HTR-8/SVneo (cell line): ENCODE measurements at regions not wholly inside any gene's neighbourhood (a gene's known extent, or its start where the extent isn't known, plus 50 kb on each side); places are given as distances from the start of the nearest gene placed in this dataset.
A peak's percentile ranks its signal among the peaks of the same experiment; 100 is the strongest.
"Not testable (repeated sequence)": the region's sequence is repeated elsewhere in the genome, so short reads cannot be mapped to it uniquely, and the experiment has no call there.

Experiments used
- DNase-seq: peaks from one replicate; pipeline ENCODE4 v3.0.0; 2011; ENCODE audit warnings: low spot score, mixed read lengths; ENCODE audit not compliant: insufficient read length
- FAIRE-seq: peaks from 2 replicates; lab custom pipeline; 2011; peaks lifted over from hg19 to GRCh38; lab: Jason Lieb, UNC

GRCh38 chr2:52473526-52473925 lies 1294.1 kb upstream of the CHAC2 start:
- DNase-seq (no peak), FAIRE-seq (no peak)

- FAIRE-seq, DNase-seq: not testable (repeated sequence)
These were observed 1297.1 kb upstream of the CHAC2 start for GRCh38 chr2:52470457-52470856.

GRCh38 chr2:52467189-52467588 lies 1300.4 kb upstream of the CHAC2 start:
- FAIRE-seq = no peak
- DNase-seq = no peak

GRCh38 chr2:52465287-52465686 lies 1302.3 kb upstream of the CHAC2 start:
- peak; percentile 1 for DNase-seq
- no peak for FAIRE-seq

- no peak for DNase-seq
- no peak for FAIRE-seq
These were observed 1304.1 kb upstream of the CHAC2 start for GRCh38 chr2:52463457-52463856.

- FAIRE-seq = no peak
- no peak for DNase-seq
These were observed 1310.8 kb upstream of the CHAC2 start for GRCh38 chr2:52456561-52457377.

GRCh38 chr2:52454962-52455361 lies 1312.6 kb upstream of the CHAC2 start:
- FAIRE-seq (no peak), DNase-seq (no peak)

GRCh38 chr2:52452201-52452600 lies 1315.4 kb upstream of the CHAC2 start:
- no peak for DNase-seq
- no peak for FAIRE-seq

GRCh38 chr2:52445686-52446085 lies 1321.9 kb upstream of the CHAC2 start:
- no peak for DNase-seq
- FAIRE-seq = no peak

GRCh38 chr2:52431352-52431760 lies 1336.2 kb upstream of the CHAC2 start:
- FAIRE-seq = no peak
- DNase-seq = no peak

GRCh38 chr2:52429740-52430139 lies 1337.9 kb upstream of the CHAC2 start:
- DNase-seq = no peak
- no peak for FAIRE-seq

GRCh38 chr2:52429171-52429570 lies 1338.4 kb upstream of the CHAC2 start:
- DNase-seq (no peak), FAIRE-seq (no peak)

- no peak for FAIRE-seq
These were observed 1339.4 kb upstream of the CHAC2 start for GRCh38 chr2:52428224-52428623.

GRCh38 chr2:52423655-52424054 lies 1343.9 kb upstream of the CHAC2 start:
- DNase-seq (no peak), FAIRE-seq (no peak)

More at GRCh38 chr2:52428224-52428623, 1339.4 kb upstream of the CHAC2 start:
- DNase-seq = no peak

- no peak for FAIRE-seq
- DNase-seq = no peak
These were observed 1344.5 kb upstream of the CHAC2 start for GRCh38 chr2:52423111-52423510.

- FAIRE-seq (no peak), DNase-seq (no peak)
These were observed 1351.3 kb upstream of the CHAC2 start for GRCh38 chr2:52416340-52416739.

GRCh38 chr2:52414561-52415295 lies 1352.9 kb upstream of the CHAC2 start:
- FAIRE-seq (no peak), DNase-seq (no peak)

- not testable (repeated sequence) for FAIRE-seq, DNase-seq
These were observed 1358.1 kb upstream of the CHAC2 start for GRCh38 chr2:52409308-52410118.

GRCh38 chr2:52405980-52406379 lies 1361.6 kb upstream of the CHAC2 start:
- FAIRE-seq (no peak), DNase-seq (no peak)

GRCh38 chr2:52404866-52405265 lies 1362.7 kb upstream of the CHAC2 start:
- FAIRE-seq = peak; percentile 23

GRCh38 chr2:52404046-52404445 lies 1363.6 kb upstream of the CHAC2 start:
- no peak for DNase-seq
- no peak for FAIRE-seq

More at GRCh38 chr2:52404866-52405265, 1362.7 kb upstream of the CHAC2 start:
- no peak for DNase-seq
